ENCODE measurements at regions not wholly inside any gene's neighbourhood (a gene's known extent, or its start where the extent isn't known, plus 50 kb on each side); places are given as distances from the start of the nearest gene placed in this dataset.

DNA sequence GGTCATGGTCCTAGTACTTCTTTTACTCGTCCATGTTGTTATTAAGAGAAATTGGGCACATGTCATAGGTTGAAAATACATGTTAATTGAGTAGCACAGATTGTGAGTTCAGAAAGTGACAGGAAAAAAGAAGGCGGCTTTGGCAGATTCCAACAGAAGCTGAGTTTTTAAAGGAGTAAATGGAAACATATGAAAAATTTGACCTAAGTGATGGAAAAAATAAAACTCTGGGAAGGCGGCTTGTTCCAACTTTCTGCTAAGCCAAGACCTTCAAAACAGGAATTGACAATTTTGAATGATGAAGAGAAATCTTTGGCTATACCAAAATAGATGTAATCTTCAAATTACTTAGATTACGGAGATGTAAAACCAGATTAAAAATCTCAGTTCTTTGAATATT lies 868.0 kb downstream of the EPHA4 start (continued):
- TF ChIP-seq, protein P1, sequence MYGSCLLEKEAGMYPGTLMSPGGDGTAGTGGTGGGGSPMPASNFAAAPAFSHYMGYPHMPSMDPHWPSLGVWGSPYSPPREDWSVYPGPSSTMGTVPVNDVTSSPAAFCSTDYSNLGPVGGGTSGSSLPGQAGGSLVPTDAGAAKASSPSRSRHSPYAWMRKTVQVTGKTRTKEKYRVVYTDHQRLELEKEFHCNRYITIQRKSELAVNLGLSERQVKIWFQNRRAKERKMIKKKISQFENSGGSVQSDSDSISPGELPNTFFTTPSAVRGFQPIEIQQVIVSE (CRISPR knock-in tag; IDR thresholded peaks at IDR 0.05; ENCODE audit: borderline replicate concordance): no peak
- TF ChIP-seq, protein P2, sequence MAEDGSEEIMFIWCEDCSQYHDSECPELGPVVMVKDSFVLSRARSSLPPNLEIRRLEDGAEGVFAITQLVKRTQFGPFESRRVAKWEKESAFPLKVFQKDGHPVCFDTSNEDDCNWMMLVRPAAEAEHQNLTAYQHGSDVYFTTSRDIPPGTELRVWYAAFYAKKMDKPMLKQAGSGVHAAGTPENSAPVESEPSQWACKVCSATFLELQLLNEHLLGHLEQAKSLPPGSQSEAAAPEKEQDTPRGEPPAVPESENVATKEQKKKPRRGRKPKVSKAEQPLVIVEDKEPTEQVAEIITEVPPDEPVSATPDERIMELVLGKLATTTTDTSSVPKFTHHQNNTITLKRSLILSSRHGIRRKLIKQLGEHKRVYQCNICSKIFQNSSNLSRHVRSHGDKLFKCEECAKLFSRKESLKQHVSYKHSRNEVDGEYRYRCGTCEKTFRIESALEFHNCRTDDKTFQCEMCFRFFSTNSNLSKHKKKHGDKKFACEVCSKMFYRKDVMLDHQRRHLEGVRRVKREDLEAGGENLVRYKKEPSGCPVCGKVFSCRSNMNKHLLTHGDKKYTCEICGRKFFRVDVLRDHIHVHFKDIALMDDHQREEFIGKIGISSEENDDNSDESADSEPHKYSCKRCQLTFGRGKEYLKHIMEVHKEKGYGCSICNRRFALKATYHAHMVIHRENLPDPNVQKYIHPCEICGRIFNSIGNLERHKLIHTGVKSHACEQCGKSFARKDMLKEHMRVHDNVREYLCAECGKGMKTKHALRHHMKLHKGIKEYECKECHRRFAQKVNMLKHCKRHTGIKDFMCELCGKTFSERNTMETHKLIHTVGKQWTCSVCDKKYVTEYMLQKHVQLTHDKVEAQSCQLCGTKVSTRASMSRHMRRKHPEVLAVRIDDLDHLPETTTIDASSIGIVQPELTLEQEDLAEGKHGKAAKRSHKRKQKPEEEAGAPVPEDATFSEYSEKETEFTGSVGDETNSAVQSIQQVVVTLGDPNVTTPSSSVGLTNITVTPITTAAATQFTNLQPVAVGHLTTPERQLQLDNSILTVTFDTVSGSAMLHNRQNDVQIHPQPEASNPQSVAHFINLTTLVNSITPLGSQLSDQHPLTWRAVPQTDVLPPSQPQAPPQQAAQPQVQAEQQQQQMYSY (CRISPR knock-in tag; IDR thresholded peaks at IDR 0.05): no peak

DNA sequence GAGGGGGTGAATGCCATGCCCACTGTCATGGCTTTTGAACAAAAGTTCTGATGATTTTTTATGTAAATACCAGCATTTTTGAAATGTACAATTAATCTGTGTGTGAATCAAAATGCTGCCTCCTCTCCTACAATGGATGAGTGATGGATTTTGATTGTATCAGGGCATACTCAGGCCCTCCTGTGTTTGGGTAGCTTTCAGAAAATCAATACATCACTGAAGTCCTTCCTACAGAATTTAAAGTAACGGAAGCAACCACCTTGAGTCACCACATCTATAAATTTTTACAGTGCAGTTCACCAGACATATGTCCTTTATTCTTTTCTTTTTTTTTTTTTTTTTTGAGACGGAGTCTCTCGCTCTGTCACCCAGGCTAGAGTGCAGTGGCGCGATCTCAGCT lies 867.3 kb downstream of the EPHA4 start:
- Mint-ChIP-seq H3K27ac (no peak overlapping the region), H3K36me3 (peaks cover 13% of the 10 kb centered on the region), H3K27me3 (ENCODE audit: low read depth) (no peaks in the 10 kb centered on the region), H3K4me3 (no peak overlapping the region), H3K4me1 (peaks cover 15% of the 10 kb centered on the region), H3K9me3 (peaks cover 16% of the 10 kb centered on the region)
- ATAC-seq: no peak
- ChIA-PET CTCF (no interaction called here), POLR2A (interaction anchor here (0.7 kb wide), 3 partner anchors 154 to 619 kb away, joined by 3 to 5 read pairs (median 3); no protein-coding TSS in a partner anchor)
- TF ChIP-seq, protein P3, sequence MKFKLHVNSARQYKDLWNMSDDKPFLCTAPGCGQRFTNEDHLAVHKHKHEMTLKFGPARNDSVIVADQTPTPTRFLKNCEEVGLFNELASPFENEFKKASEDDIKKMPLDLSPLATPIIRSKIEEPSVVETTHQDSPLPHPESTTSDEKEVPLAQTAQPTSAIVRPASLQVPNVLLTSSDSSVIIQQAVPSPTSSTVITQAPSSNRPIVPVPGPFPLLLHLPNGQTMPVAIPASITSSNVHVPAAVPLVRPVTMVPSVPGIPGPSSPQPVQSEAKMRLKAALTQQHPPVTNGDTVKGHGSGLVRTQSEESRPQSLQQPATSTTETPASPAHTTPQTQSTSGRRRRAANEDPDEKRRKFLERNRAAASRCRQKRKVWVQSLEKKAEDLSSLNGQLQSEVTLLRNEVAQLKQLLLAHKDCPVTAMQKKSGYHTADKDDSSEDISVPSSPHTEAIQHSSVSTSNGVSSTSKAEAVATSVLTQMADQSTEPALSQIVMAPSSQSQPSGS (CRISPR knock-in tag; IDR thresholded peaks at IDR 0.05; ENCODE audit: borderline replicate concordance, low read depth): no peak
- TF ChIP-seq ELF4 (CRISPR knock-in tag; IDR thresholded peaks at IDR 0.05; ENCODE audit: low read depth) (no peak), ZNF121 (CRISPR knock-in tag; IDR thresholded peaks at IDR 0.05) (no peak), FOXJ3 (CRISPR knock-in tag; IDR thresholded peaks at IDR 0.05; ENCODE audit: borderline replicate concordance) (no peak), NR1H2 (CRISPR knock-in tag; IDR thresholded peaks at IDR 0.05) (no peak), TCF7 (CRISPR knock-in tag; IDR thresholded peaks at IDR 0.05; ENCODE audit: low read depth) (no peak), MYBL2 (CRISPR knock-in tag; IDR thresholded peaks at IDR 0.05) (no peak), OVOL2 (CRISPR knock-in tag; IDR thresholded peaks at IDR 0.05; ENCODE audit: borderline replicate concordance) (no peak), ZNF219 (CRISPR knock-in tag; IDR thresholded peaks at IDR 0.05; ENCODE audit: borderline replicate concordance) (no peak), JAZF1 (CRISPR knock-in tag; IDR thresholded peaks at IDR 0.05) (no peak), CREB1 (CRISPR knock-in tag; IDR thresholded peaks at IDR 0.05) (no peak)
- TF ChIP-seq, protein P4, sequence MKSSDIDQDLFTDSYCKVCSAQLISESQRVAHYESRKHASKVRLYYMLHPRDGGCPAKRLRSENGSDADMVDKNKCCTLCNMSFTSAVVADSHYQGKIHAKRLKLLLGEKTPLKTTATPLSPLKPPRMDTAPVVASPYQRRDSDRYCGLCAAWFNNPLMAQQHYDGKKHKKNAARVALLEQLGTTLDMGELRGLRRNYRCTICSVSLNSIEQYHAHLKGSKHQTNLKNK (CRISPR knock-in tag; IDR thresholded peaks at IDR 0.05): no peak
- TF ChIP-seq, protein P5, sequence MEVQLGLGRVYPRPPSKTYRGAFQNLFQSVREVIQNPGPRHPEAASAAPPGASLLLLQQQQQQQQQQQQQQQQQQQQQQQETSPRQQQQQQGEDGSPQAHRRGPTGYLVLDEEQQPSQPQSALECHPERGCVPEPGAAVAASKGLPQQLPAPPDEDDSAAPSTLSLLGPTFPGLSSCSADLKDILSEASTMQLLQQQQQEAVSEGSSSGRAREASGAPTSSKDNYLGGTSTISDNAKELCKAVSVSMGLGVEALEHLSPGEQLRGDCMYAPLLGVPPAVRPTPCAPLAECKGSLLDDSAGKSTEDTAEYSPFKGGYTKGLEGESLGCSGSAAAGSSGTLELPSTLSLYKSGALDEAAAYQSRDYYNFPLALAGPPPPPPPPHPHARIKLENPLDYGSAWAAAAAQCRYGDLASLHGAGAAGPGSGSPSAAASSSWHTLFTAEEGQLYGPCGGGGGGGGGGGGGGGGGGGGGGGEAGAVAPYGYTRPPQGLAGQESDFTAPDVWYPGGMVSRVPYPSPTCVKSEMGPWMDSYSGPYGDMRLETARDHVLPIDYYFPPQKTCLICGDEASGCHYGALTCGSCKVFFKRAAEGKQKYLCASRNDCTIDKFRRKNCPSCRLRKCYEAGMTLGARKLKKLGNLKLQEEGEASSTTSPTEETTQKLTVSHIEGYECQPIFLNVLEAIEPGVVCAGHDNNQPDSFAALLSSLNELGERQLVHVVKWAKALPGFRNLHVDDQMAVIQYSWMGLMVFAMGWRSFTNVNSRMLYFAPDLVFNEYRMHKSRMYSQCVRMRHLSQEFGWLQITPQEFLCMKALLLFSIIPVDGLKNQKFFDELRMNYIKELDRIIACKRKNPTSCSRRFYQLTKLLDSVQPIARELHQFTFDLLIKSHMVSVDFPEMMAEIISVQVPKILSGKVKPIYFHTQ (CRISPR knock-in tag; IDR thresholded peaks at IDR 0.05): no peak
- TF ChIP-seq, protein P6, sequence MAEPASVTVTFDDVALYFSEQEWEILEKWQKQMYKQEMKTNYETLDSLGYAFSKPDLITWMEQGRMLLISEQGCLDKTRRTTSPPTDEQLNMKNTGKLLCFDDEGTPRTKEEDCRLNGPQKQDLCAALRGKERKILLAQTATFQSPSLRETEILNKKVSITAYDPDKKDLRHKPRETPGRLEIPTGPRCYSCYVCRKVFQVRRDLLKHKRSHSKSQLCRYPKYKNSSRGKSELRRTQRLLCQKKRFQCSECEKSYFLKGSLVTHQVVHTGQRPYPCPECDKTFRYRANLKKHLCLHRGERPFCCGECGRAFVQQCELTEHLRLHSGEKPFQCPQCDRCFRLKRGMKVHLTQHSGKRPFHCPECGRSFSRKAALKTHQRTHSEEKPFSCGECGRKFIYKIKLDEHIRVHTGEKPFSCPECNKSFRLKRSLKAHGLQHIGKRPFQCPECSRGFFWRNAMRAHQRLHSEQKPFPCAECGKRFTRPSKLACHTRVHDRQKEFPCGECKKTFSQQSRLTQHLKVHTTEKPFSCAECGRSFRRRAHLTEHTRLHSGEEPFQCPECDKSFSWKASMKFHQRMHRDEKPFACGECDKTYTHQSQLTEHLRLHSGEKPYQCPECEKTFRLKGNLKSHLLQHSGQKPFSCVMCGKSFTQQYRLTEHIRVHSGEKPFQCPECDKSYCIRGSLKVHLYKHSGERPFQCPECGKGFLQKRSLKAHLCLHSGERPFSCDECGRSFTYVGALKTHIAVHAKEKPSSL (CRISPR knock-in tag; conservative IDR thresholded peaks at IDR 0.05): no peak
- TF ChIP-seq, protein P1 (CRISPR knock-in tag; IDR thresholded peaks at IDR 0.05; ENCODE audit: borderline replicate concordance): no peak
- TF ChIP-seq, protein P7, sequence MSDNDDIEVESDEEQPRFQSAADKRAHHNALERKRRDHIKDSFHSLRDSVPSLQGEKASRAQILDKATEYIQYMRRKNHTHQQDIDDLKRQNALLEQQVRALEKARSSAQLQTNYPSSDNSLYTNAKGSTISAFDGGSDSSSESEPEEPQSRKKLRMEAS (CRISPR knock-in tag; IDR thresholded peaks at IDR 0.05): no peak
- TF ChIP-seq, protein P8, sequence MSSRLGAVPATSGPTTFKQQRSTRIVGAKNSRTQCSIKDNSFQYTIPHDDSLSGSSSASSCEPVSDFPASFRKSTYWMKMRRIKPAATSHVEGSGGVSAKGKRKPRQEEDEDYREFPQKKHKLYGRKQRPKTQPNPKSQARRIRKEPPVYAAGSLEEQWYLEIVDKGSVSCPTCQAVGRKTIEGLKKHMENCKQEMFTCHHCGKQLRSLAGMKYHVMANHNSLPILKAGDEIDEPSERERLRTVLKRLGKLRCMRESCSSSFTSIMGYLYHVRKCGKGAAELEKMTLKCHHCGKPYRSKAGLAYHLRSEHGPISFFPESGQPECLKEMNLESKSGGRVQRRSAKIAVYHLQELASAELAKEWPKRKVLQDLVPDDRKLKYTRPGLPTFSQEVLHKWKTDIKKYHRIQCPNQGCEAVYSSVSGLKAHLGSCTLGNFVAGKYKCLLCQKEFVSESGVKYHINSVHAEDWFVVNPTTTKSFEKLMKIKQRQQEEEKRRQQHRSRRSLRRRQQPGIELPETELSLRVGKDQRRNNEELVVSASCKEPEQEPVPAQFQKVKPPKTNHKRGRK (CRISPR knock-in tag; IDR thresholded peaks at IDR 0.05; ENCODE audit: borderline replicate concordance): no peak
- TF ChIP-seq, protein P9, sequence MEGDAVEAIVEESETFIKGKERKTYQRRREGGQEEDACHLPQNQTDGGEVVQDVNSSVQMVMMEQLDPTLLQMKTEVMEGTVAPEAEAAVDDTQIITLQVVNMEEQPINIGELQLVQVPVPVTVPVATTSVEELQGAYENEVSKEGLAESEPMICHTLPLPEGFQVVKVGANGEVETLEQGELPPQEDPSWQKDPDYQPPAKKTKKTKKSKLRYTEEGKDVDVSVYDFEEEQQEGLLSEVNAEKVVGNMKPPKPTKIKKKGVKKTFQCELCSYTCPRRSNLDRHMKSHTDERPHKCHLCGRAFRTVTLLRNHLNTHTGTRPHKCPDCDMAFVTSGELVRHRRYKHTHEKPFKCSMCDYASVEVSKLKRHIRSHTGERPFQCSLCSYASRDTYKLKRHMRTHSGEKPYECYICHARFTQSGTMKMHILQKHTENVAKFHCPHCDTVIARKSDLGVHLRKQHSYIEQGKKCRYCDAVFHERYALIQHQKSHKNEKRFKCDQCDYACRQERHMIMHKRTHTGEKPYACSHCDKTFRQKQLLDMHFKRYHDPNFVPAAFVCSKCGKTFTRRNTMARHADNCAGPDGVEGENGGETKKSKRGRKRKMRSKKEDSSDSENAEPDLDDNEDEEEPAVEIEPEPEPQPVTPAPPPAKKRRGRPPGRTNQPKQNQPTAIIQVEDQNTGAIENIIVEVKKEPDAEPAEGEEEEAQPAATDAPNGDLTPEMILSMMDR (IDR thresholded peaks at IDR 0.05): no peak
- DNase-seq (ENCODE audit: low spot score): no peak

Measured in WTC11 (cell line).